GM13977 (cell line): ENCODE measurements at regions not wholly inside any gene's neighbourhood (a gene's known extent, or its start where the extent isn't known, plus 50 kb on each side); places are given as distances from the start of the nearest gene placed in this dataset.
A peak's percentile ranks its signal among the peaks of the same experiment; 100 is the strongest.
"Not testable (repeated sequence)": the region's sequence is repeated elsewhere in the genome, so short reads cannot be mapped to it uniquely, and the experiment has no call there.

Experiments
- DNase-seq: peaks from one replicate; pipeline ENCODE4 v3.0.0; 2012; ENCODE audit warnings: low spot score
- in situ Hi-C: fragments of 300-500 bp; cut with MboI; formaldehyde crosslinking; loops from one replicate; pipeline ENCODE4 v1.12.0; 2022; ENCODE audit warnings: low sequenced_read_pairs, low pct_unique_long_range_greater_than_20kb, mixed read lengths, inconsistent platforms; ENCODE audit not compliant: unreplicated experiment
- TF ChIP-seq, protein P1 (sequence below): IDR thresholded peaks from 2 replicates; pipeline ENCODE4 v1.5.1; 2012; ENCODE audit warnings: mild to moderate bottlenecking, control low read depth; ENCODE audit not compliant: insufficient read depth; ENCODE audit errors: extremely low read depth, missing control alignments

DNA sequence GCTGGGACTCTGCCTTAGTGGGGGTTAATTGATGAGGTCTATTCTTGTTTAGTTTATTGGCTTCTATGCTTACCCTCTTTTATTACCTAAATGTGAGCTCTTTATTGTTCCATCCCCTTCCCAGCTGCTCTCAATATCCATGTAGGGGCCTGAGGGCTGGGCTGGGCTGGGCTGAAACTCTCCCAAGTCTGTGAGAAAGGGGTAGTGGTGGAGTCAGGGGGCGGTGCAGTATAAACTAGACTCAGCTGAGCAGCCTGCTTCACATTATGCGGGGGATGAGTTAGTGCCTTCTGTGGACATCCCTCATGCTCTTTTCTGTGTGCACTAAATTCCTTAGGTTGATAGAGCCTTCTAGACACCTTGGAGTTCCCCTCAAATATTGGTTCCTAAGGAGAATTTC lies 451.8 kb upstream of the PTGER4 start:
- DNase-seq: no peak
- in situ Hi-C loops: no loop called here
- TF ChIP-seq, protein P1, sequence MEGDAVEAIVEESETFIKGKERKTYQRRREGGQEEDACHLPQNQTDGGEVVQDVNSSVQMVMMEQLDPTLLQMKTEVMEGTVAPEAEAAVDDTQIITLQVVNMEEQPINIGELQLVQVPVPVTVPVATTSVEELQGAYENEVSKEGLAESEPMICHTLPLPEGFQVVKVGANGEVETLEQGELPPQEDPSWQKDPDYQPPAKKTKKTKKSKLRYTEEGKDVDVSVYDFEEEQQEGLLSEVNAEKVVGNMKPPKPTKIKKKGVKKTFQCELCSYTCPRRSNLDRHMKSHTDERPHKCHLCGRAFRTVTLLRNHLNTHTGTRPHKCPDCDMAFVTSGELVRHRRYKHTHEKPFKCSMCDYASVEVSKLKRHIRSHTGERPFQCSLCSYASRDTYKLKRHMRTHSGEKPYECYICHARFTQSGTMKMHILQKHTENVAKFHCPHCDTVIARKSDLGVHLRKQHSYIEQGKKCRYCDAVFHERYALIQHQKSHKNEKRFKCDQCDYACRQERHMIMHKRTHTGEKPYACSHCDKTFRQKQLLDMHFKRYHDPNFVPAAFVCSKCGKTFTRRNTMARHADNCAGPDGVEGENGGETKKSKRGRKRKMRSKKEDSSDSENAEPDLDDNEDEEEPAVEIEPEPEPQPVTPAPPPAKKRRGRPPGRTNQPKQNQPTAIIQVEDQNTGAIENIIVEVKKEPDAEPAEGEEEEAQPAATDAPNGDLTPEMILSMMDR: no peak

DNA sequence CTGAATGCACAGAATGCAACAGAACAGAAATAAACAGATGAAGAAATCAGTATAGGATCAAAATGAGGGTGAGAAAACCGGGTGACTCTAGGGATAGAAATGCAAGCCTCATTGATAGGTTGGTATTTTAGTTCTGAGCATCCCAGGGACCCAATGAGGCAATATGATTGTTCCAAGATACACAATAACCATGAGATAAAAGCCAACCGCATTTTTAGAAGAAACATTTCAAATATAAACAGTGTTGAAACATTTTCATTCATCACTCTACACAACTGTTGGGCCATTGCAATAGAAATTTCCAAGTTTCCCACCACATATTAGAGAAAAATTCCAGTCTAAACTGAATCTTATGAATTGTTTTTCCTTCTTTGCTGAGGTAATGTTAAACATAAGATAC lies 452.3 kb upstream of the PTGER4 start:
- DNase-seq: no peak
- in situ Hi-C loops: no loop called here
- TF ChIP-seq, protein P1: no peak

DNA sequence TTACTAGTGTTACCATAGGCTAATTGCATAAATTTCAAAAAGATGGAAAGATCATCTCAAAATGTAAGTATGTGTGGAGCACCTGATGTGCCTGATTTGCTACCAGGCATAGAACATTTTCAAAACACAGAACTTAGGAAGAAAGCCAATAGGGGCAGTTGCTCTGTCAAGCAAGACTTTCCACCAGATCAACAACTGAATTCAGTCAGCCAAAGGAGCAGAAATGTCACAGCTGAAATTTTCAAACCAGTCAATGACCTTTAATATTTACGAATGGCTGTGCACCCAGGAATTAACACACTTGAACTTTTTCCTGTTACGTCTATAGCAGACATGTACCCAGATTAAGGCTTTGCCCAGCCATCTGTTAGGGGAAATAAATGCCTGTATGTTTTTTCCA lies 452.8 kb upstream of the PTGER4 start:
- TF ChIP-seq, protein P1: no peak

DNA sequence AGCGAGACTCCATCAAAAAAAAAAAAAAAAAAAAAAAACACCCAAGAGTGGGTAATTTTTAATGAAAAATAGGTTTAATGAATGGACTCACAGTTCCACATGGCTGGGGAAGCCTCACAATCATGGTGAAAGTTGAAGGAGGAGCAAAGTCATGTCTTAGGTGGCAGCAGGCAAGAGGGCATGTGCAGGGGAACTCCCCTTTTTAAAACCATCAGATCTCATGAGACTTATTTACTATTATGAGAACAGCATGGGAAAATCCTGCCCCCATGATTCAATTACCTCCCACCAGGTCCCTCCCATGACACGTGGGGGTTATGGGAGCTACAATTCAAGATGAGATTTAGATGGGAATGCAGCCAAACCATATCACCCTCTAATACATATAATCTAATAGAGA lies 454.6 kb upstream of the PTGER4 start:
- in situ Hi-C loops, DNase-seq: not testable (repeated sequence)

More for the DNA sequence above, 452.8 kb upstream of the PTGER4 start:
- no peak for DNase-seq
- in situ Hi-C loops: no loop called here

DNA sequence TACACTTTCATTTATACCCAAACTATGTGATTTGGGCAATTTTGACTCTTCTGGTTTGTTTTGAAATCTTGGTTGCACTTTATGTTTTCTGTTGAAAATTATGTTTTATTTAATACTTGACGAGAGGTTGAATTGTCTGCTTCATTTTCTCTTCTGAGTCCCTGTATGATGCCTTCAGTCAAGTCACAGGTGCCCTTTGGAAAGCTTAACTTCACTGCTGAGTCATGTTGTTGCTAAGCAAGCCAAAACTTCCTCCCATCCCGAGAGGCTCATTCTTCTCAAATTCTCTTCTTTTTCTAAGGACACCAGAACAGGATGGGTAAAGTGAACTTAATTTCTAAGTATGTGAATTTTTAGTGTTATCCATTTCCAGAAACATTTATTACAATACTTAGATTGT lies 455.3 kb upstream of the PTGER4 start:
- no peak for DNase-seq
- in situ Hi-C loops: no loop called here
- TF ChIP-seq, protein P1: no peak

DNA sequence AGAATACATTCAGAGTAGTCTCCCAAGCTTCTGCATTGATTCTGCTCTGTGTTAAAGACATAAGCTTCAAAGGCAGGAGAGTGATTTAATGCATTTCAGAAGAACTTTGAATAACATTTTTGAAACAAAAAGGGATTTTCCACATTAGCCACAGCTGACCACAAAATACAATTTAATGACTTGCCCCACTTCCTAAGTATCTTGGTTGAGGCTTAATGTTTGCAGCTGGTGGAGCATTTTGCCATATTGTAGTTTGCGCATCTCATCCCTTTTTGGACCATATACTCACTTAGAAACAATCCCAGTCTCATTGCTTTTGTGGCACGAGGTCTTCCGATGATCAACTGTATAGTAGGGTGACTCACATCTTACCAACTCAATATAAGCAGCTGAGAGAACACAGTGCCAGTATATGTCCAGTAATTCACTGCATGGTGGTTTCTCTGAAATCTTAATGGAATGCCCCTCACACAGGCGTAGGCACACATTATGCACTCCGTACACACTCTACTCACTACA lies 455.8 kb upstream of the PTGER4 start:
- in situ Hi-C loops: no loop called here
- DNase-seq: peak; percentile 16
- TF ChIP-seq, protein P1: no peak

DNA sequence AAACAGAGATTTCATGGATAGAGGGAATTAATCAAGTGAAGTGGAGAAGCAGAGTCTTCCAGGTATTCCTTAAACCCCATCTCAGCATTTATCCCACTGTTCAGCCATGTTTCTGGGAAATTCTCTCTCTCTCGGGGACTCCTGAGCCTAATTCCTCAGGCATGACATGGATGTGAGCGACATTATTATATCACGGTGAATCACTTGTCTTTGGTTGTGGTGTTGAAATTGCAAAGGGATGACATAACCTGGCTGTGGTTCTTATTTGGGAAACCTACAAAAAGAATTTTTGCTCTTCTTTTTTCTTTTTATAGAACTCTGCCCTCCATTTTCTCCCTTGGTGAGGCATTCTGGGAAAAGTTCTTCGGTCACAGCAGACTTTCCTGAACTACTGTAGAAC lies 457.9 kb upstream of the PTGER4 start:
- DNase-seq: no peak
- in situ Hi-C loops: no loop called here
- TF ChIP-seq, protein P1: no peak
